Naive B cell (primary cell): ENCODE measurements at regions not wholly inside any gene's neighbourhood (a gene's known extent, or its start where the extent isn't known, plus 50 kb on each side); places are given as distances from the start of the nearest gene placed in this dataset.
"Not testable (repeated sequence)": the region's sequence is repeated elsewhere in the genome, so short reads cannot be mapped to it uniquely, and the experiment has no call there.

Experiments used
- ATAC-seq, 2 donors: fragments of 150-1000 bp; cut with Tn5 transposase; 2 replicates each; pipeline ENCODE4 v1.10.0; 2021; ENCODE audit warnings: low read depth in 2 of 2, mild to moderate bottlenecking in 2 of 2, moderate library complexity in 2 of 2
- DNase-seq: peaks from one replicate; pipeline ENCODE4 v3.0.0; 2022
- H3K27ac Mint-ChIP-seq, 6 donors: one replicate each; pipeline ENCODE4 v1.8.0; 2020 to 2022; ENCODE audit warnings: mild to moderate bottlenecking in 6 of 6, mixed read lengths in 6 of 6, moderate library complexity in 5 of 6, inconsistent platforms in 2 of 6
- H3K27me3 Mint-ChIP-seq, 3 donors: one replicate each; pipeline ENCODE4 v1.8.0; 2021 to 2022; ENCODE audit warnings: mixed read lengths in 3 of 3, mild to moderate bottlenecking in 1 of 3
- H3K36me3 Mint-ChIP-seq, 2 donors: one replicate each; pipeline ENCODE4 v1.8.0; 2020 to 2022; ENCODE audit warnings: mixed read lengths in 2 of 2, inconsistent platforms in 1 of 2, mild to moderate bottlenecking in 1 of 2
- H3K4me1 Mint-ChIP-seq, 3 donors: one replicate each; pipeline ENCODE4 v1.8.0; 2020 to 2022; ENCODE audit warnings: mixed read lengths in 3 of 3, inconsistent platforms in 1 of 3, mild to moderate bottlenecking in 1 of 3, moderate library complexity in 1 of 3
- H3K4me3 Mint-ChIP-seq, 8 donors: one replicate each; pipeline ENCODE4 v1.8.0; 2020 to 2022; ENCODE audit warnings: mild to moderate bottlenecking in 8 of 8, mixed read lengths in 8 of 8, moderate library complexity in 8 of 8, inconsistent platforms in 2 of 8
- H3K9me3 Mint-ChIP-seq, 7 donors: one replicate each; pipeline ENCODE4 v1.8.0; 2020 to 2022; ENCODE audit warnings: mixed read lengths in 7 of 7, mild to moderate bottlenecking in 5 of 7, inconsistent platforms in 2 of 7, moderate library complexity in 1 of 7

- H3K36me3 Mint-ChIP-seq, result no peaks in the 10 kb centered on the region
- no peaks in the 10 kb centered on the region for H3K4me1 Mint-ChIP-seq
- no peaks in the 10 kb centered on the region for H3K27me3 Mint-ChIP-seq
- DNase-seq (no peak), ATAC-seq (no peak)
- no peak overlapping the region for H3K27ac Mint-ChIP-seq
- no peak overlapping the region for H3K4me3 Mint-ChIP-seq
- no peaks in the 10 kb centered on the region for H3K9me3 Mint-ChIP-seq
These were observed 113.6 kb downstream of the VCY start for GRCh38 chrY:13872696-13873095.

GRCh38 chrY:13878506-13878905, 107.8 kb downstream of the VCY start:
- ATAC-seq (no peak), DNase-seq (no peak)
- Mint-ChIP-seq H3K9me3 (peaks cover 0 to 2% (median 0%) of the 10 kb centered on the region in 7 donors), H3K4me3 (no peak overlapping the region), H3K36me3 (no peaks in the 10 kb centered on the region), H3K4me1 (no peaks in the 10 kb centered on the region), H3K27me3 (no peaks in the 10 kb centered on the region), H3K27ac (no peak overlapping the region)

GRCh38 chrY:13881096-13881495, 105.2 kb downstream of the VCY start:
- DNase-seq (no peak), ATAC-seq (no peak)
- H3K4me1 Mint-ChIP-seq, result no peaks in the 10 kb centered on the region
- H3K27ac Mint-ChIP-seq, result no peak overlapping the region
- no peak overlapping the region for H3K4me3 Mint-ChIP-seq
- H3K9me3 Mint-ChIP-seq, result peaks cover 0 to 4% (median 0%) of the 10 kb centered on the region in 7 donors
- no peaks in the 10 kb centered on the region for H3K27me3 Mint-ChIP-seq
- H3K36me3 Mint-ChIP-seq, result no peaks in the 10 kb centered on the region

- Mint-ChIP-seq H3K4me3 (no peak overlapping the region), H3K27ac (no peak overlapping the region), H3K27me3 (no peaks in the 10 kb centered on the region)
These were observed 103.4 kb downstream of the VCY start for GRCh38 chrY:13882829-13883228.

GRCh38 chrY:13894028-13894427, 92.2 kb downstream of the VCY start:
- not testable (repeated sequence) for H3K9me3 Mint-ChIP-seq, H3K4me3 Mint-ChIP-seq, ATAC-seq, DNase-seq, H3K27me3 Mint-ChIP-seq, H3K36me3 Mint-ChIP-seq, H3K27ac Mint-ChIP-seq, H3K4me1 Mint-ChIP-seq

More at GRCh38 chrY:13882829-13883228, 103.4 kb downstream of the VCY start:
- DNase-seq (no peak), ATAC-seq (no peak)
- Mint-ChIP-seq H3K9me3 (peaks cover 0 to 3% (median 0%) of the 10 kb centered on the region in 7 donors), H3K36me3 (no peaks in the 10 kb centered on the region), H3K4me1 (no peaks in the 10 kb centered on the region)

GRCh38 chrY:13907736-13908135, 78.5 kb downstream of the VCY start:
- Mint-ChIP-seq H3K4me3 (no peak overlapping the region), H3K4me1 (no peaks in the 10 kb centered on the region), H3K9me3 (peaks cover 0 to 7% (median 0%) of the 10 kb centered on the region in 7 donors), H3K36me3 (no peaks in the 10 kb centered on the region), H3K27me3 (no peaks in the 10 kb centered on the region), H3K27ac (no peak overlapping the region)
- no peak for ATAC-seq
- DNase-seq, result no peak

- not testable (repeated sequence) for H3K27ac Mint-ChIP-seq, H3K4me1 Mint-ChIP-seq, H3K27me3 Mint-ChIP-seq, ATAC-seq, H3K36me3 Mint-ChIP-seq, H3K4me3 Mint-ChIP-seq, DNase-seq, H3K9me3 Mint-ChIP-seq
These were observed 55.8 kb downstream of the VCY start for GRCh38 chrY:13930436-13930835.
